HCT116 (cell line): ENCODE measurements at regions not wholly inside any gene's neighbourhood (a gene's known extent, or its start where the extent isn't known, plus 50 kb on each side); places are given as distances from the start of the nearest gene placed in this dataset.

Source experiments
- ATAC-seq: fragments of 200-7000 bp; cut with Tn5 transposase; 2 replicates; pipeline ENCODE4 v1.9.1; 2020; ENCODE audit warnings: mild to moderate bottlenecking, moderate library complexity
- BruUV-seq: library from RNA; stranded (reverse); fragments of 400-500 nt; replicated peaks from 2 replicates; lab custom pipeline; 2021; lab: Mats Ljungman, UMichigan
- CTCF ChIA-PET: fragments of 300-600 bp; sonication (Branson Sonifier 250); formaldehyde crosslinking; loops from one replicate; lab custom pipeline; 2021; ENCODE audit warnings: antibody characterized with exemption; lab: Charles Lee
- POLR2A ChIA-PET: fragments of 300-600, 350-600 bp; sonication (Branson Sonifier 250); formaldehyde crosslinking; loops from one replicate; lab custom pipeline; 2021; ENCODE audit warnings: antibody characterized with exemption; lab: Charles Lee
- RAD21 ChIA-PET, 2 experiments: fragments of 300-600 bp; sonication (Branson Sonifier 250); formaldehyde crosslinking; loops; one replicate each; lab custom pipeline; 2023; ENCODE audit warnings: low total read pairs in 2 of 2; ENCODE audit not compliant: uncharacterized antibody in 2 of 2, unreplicated experiment in 2 of 2, low non-redundant PET in 1 of 2; lab: Charles Lee
- DNase-seq: peaks from one replicate; pipeline ENCODE4 v3.0.0-alpha.2; 2010; ENCODE audit warnings: low read depth, low spot score
- H2AFZ ChIP-seq: fragments of 200-600 bp; shearing (Covaris generic), sonication (generic); 2 replicates; pipeline ENCODE4 v1.6.1; 2017; ENCODE audit warnings: low read depth, mixed run types, mixed read lengths, antibody characterized with exemption, low read length; ENCODE audit not compliant: poor library complexity, severe bottlenecking
- H3K27ac ChIP-seq: 2 replicates; pipeline ENCODE4 v1.5.1; 2012; ENCODE audit warnings: low read depth, low read length
- H3K27me3 ChIP-seq: fragments of 200-600 bp; sonication (generic); 2 replicates; pipeline ENCODE4 v1.6.1; 2016; ENCODE audit warnings: mixed run types, low read length, mixed read lengths; ENCODE audit not compliant: insufficient read depth
- H3K36me3 ChIP-seq, 2 experiments: fragments of 200-500 bp in 1 of 2; fragments of 200-600 bp in 1 of 2; sonication (Bioruptor generic) in 1 of 2; sonication (generic) in 1 of 2; 2 replicates each; pipeline versions ENCODE4 v1.5.1 to v1.6.1; 2014 to 2016; ENCODE audit warnings: low read length in 2 of 2, inconsistent platforms in 1 of 2, mixed read lengths in 1 of 2, mixed run types in 1 of 2; ENCODE audit not compliant: insufficient read depth in 2 of 2, control insufficient read depth in 1 of 2
- H3K4me1 ChIP-seq, 2 experiments: fragments of 200-600 bp in 1 of 2; sonication (generic) in 1 of 2; 2 replicates each; pipeline versions ENCODE4 v1.5.1 to v1.6.1; 2012 to 2017; ENCODE audit warnings: low read length in 2 of 2, inconsistent platforms in 1 of 2, mild to moderate bottlenecking in 1 of 2, mixed read lengths in 1 of 2, mixed run types in 1 of 2, moderate library complexity in 1 of 2; ENCODE audit not compliant: insufficient read depth in 2 of 2, control insufficient read depth in 1 of 2
- H3K4me2 ChIP-seq: fragments of 200-600 bp; sonication (generic); 2 replicates; pipeline ENCODE4 v1.6.1; 2017; ENCODE audit warnings: mixed run types, low read length, mixed read lengths
- H3K4me3 ChIP-seq, 2 experiments: fragments of 200-600 bp in 1 of 2; sonication (generic) in 1 of 2; replicated peaks in 1 of 2; 2 replicates each; pipeline ENCODE4 v1.5.1; 2011 to 2016; ENCODE audit warnings: low read length in 2 of 2, control low read depth in 1 of 2, low read depth in 1 of 2, mild to moderate bottlenecking in 1 of 2, mixed read lengths in 1 of 2, mixed run types in 1 of 2
- H3K79me2 ChIP-seq: fragments of 200-600 bp; sonication (generic); 2 replicates; pipeline ENCODE4 v1.6.1; 2017; ENCODE audit warnings: mild to moderate bottlenecking, mixed run types, low read length, moderate library complexity, mixed read lengths; ENCODE audit not compliant: insufficient read depth
- H3K9ac ChIP-seq: fragments of 200-600 bp; sonication (generic); 2 replicates; pipeline ENCODE4 v1.6.1; 2016; ENCODE audit warnings: low read length, mixed read lengths
- H3K9me2 ChIP-seq: fragments of 200-600 bp; sonication (generic), shearing (Covaris generic); 2 replicates; pipeline ENCODE4 v1.6.1; 2017; ENCODE audit warnings: mixed run types, mild to moderate bottlenecking, moderate library complexity; ENCODE audit not compliant: insufficient read depth
- H3K9me3 ChIP-seq, 2 experiments: fragments of 200-500 bp in 1 of 2; fragments of 200-600 bp in 1 of 2; sonication (Bioruptor generic) in 1 of 2; sonication (generic) in 1 of 2; 2 replicates each; pipeline ENCODE4 v1.6.1; 2014 to 2017; ENCODE audit warnings: low read length in 2 of 2, mixed read lengths in 2 of 2, inconsistent platforms in 1 of 2, low read depth in 1 of 2, mild to moderate bottlenecking in 1 of 2, mixed run types in 1 of 2, moderate library complexity in 1 of 2; ENCODE audit not compliant: control insufficient read depth in 1 of 2, insufficient read depth in 1 of 2
- H4K20me1 ChIP-seq: fragments of 200-600 bp; sonication (generic), shearing (Covaris generic); 2 replicates; pipeline ENCODE4 v1.6.1; 2017; ENCODE audit warnings: mixed run types, mild to moderate bottlenecking, moderate library complexity; ENCODE audit not compliant: insufficient read depth
- CBX3 ChIP-seq: IDR thresholded peaks from 2 replicates; pipeline ENCODE4 v1.6.1; 2012; ENCODE audit warnings: low read depth
- CEBPB ChIP-seq: IDR thresholded peaks from 2 replicates; pipeline ENCODE4 v1.6.1; 2012; ENCODE audit warnings: low read depth
- EGR1 ChIP-seq: IDR thresholded peaks from 2 replicates; pipeline ENCODE4 v1.6.1; 2012; ENCODE audit warnings: low read depth
- EZH2 ChIP-seq: fragments of 200-600 bp; sonication (generic); IDR thresholded peaks from 2 replicates; pipeline ENCODE4 v1.6.1; 2017; ENCODE audit warnings: antibody characterized with exemption, mixed run types
- EZH2phosphoT487 ChIP-seq: fragments of 200-600 bp; IDR thresholded peaks from 2 replicates; pipeline ENCODE4 v1.6.1; 2018; ENCODE audit warnings: antibody characterized with exemption, borderline replicate concordance
- FOSL1 ChIP-seq: IDR thresholded peaks from 2 replicates; pipeline ENCODE4 v1.6.1; 2012; ENCODE audit warnings: low read depth
- POLR2A ChIP-seq: IDR thresholded peaks from 2 replicates; pipeline ENCODE4 v1.7.0; 2011; ENCODE audit warnings: borderline replicate concordance; ENCODE audit not compliant: insufficient read depth, insufficient read length; ENCODE audit errors: extremely low read depth
- RAD21 ChIP-seq: IDR thresholded peaks from 2 replicates; pipeline ENCODE4 v1.6.1; 2012; ENCODE audit warnings: low read depth, mild to moderate bottlenecking
- SIN3A ChIP-seq: IDR thresholded peaks from 2 replicates; pipeline ENCODE4 v1.6.1; 2012; ENCODE audit warnings: low read depth
- SP1 ChIP-seq: IDR thresholded peaks from 2 replicates; pipeline ENCODE4 v1.6.1; 2012; ENCODE audit warnings: low read depth
- SRF ChIP-seq: IDR thresholded peaks from 2 replicates; pipeline ENCODE4 v1.6.1; 2012; ENCODE audit warnings: low read depth
- TCF7L2 ChIP-seq: IDR thresholded peaks from 2 replicates; pipeline ENCODE4 v1.7.0; 2011; ENCODE audit warnings: borderline replicate concordance, inconsistent platforms; ENCODE audit not compliant: insufficient read depth, insufficient read length; ENCODE audit errors: extremely low read depth
- YY1 ChIP-seq: IDR thresholded peaks from 2 replicates; pipeline ENCODE4 v1.6.1; 2011; ENCODE audit warnings: low read length, low read depth, moderate library complexity, mild to moderate bottlenecking; ENCODE audit not compliant: insufficient replicate concordance; ENCODE audit errors: extremely low read depth
- ZFX ChIP-seq: fragments of 450-650 bp; IDR thresholded peaks from 2 replicates; pipeline ENCODE4 v1.6.1; 2017
- intact Hi-C: fragments of 100-400 bp; cut with micrococcal nuclease; formaldehyde crosslinking; loops from 2 replicates; pipeline ENCODE4 v1.10.0; 2022
- TF ChIP-seq, protein P1 (sequence below): IDR thresholded peaks from 2 replicates; pipeline ENCODE4 v1.6.1; 2012
- TF ChIP-seq, protein P2 (sequence below): IDR thresholded peaks from 2 replicates; pipeline ENCODE4 v1.6.1; 2012; ENCODE audit warnings: low read depth
- TF ChIP-seq, protein P3 (sequence below): IDR thresholded peaks from 2 replicates; pipeline ENCODE4 v1.6.1; 2011; ENCODE audit warnings: mild to moderate bottlenecking, low read length, moderate library complexity; ENCODE audit not compliant: insufficient replicate concordance; ENCODE audit errors: extremely low read depth

DNA sequence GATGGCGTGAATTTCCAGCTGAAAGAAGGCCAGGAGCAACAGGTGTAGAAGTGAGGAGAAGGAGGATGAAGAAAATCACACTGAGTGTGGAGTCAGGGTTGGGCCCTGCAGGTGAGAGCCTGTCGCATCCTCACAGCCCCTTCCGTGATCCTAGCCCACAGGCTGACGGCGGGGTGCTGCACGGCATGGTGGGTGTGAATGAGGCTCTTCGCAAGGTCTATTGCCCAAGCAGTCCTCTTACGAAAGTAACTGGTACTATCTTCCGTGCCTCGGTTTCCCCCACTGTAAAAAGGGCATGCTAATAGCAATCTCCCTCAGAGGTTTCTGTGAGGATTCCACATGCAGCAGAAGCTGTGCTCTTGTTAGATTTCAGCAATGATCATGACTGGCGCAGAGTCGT is 129.9 kb upstream of the TNS3 start:
- Histone ChIP-seq H4K20me1 (no peaks in the 10 kb centered on the region), H3K4me3 (no peak overlapping the region), H3K4me1 (no peaks in the 10 kb centered on the region), H3K9me2 (no peaks in the 10 kb centered on the region), H2AFZ (no peak overlapping the region), H3K79me2 (no peaks in the 10 kb centered on the region), H3K9me3 (no peaks in the 10 kb centered on the region), H3K27ac (no peak overlapping the region), H3K36me3 (no peaks in the 10 kb centered on the region), H3K9ac (no peak overlapping the region), H3K4me2 (no peak overlapping the region), H3K27me3 (no peaks in the 10 kb centered on the region)
- DNase-seq (no peak), ATAC-seq (no peak)
- intact Hi-C loops, result no loop called here
- ChIA-PET CTCF (no interaction called here), RAD21 (no interaction called here), POLR2A (no interaction called here)
- BruUV-seq, result no TSS peak
- TF ChIP-seq EZH2phosphoT487 (no peak), TCF7L2 (no peak), CEBPB (no peak), ZFX (no peak), YY1 (no peak), SP1 (no peak), EZH2 (no peak), SIN3A (no peak), CBX3 (no peak), SRF (no peak), EGR1 (no peak)
- TF ChIP-seq, protein P1, sequence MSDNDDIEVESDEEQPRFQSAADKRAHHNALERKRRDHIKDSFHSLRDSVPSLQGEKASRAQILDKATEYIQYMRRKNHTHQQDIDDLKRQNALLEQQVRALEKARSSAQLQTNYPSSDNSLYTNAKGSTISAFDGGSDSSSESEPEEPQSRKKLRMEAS, result no peak

DNA sequence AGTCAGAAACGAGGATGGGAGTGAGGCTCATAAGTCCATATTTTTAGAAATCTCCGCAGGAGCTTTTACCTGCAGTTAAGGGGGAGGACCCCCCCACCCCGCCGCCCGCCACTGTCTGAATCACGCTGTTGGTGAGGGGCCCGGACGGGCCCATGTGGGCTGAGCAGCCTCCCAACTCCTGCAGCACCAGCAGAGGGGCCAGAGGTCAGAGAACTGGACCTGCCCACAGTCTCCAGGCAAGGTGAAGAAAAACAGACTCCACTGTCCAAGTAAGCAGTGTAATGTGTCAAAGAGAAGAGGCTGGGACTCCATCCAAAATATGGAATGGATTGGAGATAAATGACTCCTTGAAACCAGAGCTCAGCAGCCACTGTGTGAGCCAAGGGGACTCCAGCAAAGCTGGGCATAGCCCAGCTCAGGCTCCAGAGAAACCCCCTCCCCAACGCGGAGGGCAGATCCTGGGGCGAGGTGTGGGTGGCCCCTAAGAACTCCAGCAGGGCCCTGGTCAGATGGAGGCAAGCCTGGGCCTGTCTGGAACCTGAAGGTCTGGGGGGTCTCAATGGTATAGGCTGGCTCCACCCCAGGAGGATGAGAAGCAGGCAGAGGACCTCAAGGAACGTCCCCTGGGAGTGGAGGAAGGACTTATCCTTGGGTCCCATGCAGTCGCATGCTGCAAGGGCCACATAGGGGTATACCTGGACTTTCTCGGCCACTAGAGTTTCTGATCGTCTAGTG is 128.5 kb upstream of the TNS3 start:
- H3K4me3 ChIP-seq, result no peak overlapping the region
- RAD21 ChIA-PET, result no interaction called here
- CTCF ChIA-PET, result no interaction called here
- no peaks in the 10 kb centered on the region for H3K9me2 ChIP-seq
- BruUV-seq, result no TSS peak
- ATAC-seq, result no peak
- TF ChIP-seq RAD21, result no peak
- TF ChIP-seq FOSL1, result no peak
- no peak for TF ChIP-seq POLR2A
- TF ChIP-seq, protein P2, sequence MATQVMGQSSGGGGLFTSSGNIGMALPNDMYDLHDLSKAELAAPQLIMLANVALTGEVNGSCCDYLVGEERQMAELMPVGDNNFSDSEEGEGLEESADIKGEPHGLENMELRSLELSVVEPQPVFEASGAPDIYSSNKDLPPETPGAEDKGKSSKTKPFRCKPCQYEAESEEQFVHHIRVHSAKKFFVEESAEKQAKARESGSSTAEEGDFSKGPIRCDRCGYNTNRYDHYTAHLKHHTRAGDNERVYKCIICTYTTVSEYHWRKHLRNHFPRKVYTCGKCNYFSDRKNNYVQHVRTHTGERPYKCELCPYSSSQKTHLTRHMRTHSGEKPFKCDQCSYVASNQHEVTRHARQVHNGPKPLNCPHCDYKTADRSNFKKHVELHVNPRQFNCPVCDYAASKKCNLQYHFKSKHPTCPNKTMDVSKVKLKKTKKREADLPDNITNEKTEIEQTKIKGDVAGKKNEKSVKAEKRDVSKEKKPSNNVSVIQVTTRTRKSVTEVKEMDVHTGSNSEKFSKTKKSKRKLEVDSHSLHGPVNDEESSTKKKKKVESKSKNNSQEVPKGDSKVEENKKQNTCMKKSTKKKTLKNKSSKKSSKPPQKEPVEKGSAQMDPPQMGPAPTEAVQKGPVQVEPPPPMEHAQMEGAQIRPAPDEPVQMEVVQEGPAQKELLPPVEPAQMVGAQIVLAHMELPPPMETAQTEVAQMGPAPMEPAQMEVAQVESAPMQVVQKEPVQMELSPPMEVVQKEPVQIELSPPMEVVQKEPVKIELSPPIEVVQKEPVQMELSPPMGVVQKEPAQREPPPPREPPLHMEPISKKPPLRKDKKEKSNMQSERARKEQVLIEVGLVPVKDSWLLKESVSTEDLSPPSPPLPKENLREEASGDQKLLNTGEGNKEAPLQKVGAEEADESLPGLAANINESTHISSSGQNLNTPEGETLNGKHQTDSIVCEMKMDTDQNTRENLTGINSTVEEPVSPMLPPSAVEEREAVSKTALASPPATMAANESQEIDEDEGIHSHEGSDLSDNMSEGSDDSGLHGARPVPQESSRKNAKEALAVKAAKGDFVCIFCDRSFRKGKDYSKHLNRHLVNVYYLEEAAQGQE, result no peak
- no peak for TF ChIP-seq EZH2
- TF ChIP-seq, protein P3, sequence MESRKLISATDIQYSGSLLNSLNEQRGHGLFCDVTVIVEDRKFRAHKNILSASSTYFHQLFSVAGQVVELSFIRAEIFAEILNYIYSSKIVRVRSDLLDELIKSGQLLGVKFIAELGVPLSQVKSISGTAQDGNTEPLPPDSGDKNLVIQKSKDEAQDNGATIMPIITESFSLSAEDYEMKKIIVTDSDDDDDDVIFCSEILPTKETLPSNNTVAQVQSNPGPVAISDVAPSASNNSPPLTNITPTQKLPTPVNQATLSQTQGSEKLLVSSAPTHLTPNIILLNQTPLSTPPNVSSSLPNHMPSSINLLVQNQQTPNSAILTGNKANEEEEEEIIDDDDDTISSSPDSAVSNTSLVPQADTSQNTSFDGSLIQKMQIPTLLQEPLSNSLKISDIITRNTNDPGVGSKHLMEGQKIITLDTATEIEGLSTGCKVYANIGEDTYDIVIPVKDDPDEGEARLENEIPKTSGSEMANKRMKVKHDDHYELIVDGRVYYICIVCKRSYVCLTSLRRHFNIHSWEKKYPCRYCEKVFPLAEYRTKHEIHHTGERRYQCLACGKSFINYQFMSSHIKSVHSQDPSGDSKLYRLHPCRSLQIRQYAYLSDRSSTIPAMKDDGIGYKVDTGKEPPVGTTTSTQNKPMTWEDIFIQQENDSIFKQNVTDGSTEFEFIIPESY, result no peak
- no peak for TF ChIP-seq SP1
- H3K36me3 ChIP-seq, result no peaks in the 10 kb centered on the region
- H3K27me3 ChIP-seq, result no peaks in the 10 kb centered on the region
- intact Hi-C loops, result no loop called here
- no peaks in the 10 kb centered on the region for H4K20me1 ChIP-seq
- H3K27ac ChIP-seq, result no peak overlapping the region
- H3K79me2 ChIP-seq, result no peaks in the 10 kb centered on the region
- H3K9ac ChIP-seq, result no peak overlapping the region
- POLR2A ChIA-PET, result no interaction called here
- no peak overlapping the region for H3K4me2 ChIP-seq
- no peaks in the 10 kb centered on the region for H3K9me3 ChIP-seq
- H3K4me1 ChIP-seq, result no peaks in the 10 kb centered on the region
- no peak overlapping the region for H2AFZ ChIP-seq
- no peak for DNase-seq
